NB4 (cell line): ENCODE measurements at regions not wholly inside any gene's neighbourhood (a gene's known extent, or its start where the extent isn't known, plus 50 kb on each side); places are given as distances from the start of the nearest gene placed in this dataset.

Experiments used
- DNase-seq: peaks from one replicate; pipeline ENCODE4 v3.0.0; 2010; ENCODE audit warnings: low read depth
- H3K4me3 ChIP-seq: one replicate; pipeline ENCODE4 v1.5.1; 2011; ENCODE audit warnings: mild to moderate bottlenecking, low read depth, low read length, moderate library complexity
- MYC ChIP-seq: IDR thresholded peaks from 2 replicates; pipeline ENCODE4 v1.6.1; 2011; ENCODE audit warnings: low read depth, low read length
- POLR2A ChIP-seq: IDR thresholded peaks from 2 replicates; pipeline ENCODE4 v1.6.1; 2011; ENCODE audit warnings: mild to moderate bottlenecking; ENCODE audit not compliant: insufficient read length; ENCODE audit errors: extremely low read depth
- TF ChIP-seq, protein P1 (sequence below): IDR thresholded peaks from 2 replicates; pipeline ENCODE4 v1.6.1; 2011; ENCODE audit warnings: low read depth, low read length
- TF ChIP-seq, protein P2 (sequence below): IDR thresholded peaks from one replicate; pipeline ENCODE4 v1.5.1; 2012; ENCODE audit warnings: low read depth, low read length

DNA sequence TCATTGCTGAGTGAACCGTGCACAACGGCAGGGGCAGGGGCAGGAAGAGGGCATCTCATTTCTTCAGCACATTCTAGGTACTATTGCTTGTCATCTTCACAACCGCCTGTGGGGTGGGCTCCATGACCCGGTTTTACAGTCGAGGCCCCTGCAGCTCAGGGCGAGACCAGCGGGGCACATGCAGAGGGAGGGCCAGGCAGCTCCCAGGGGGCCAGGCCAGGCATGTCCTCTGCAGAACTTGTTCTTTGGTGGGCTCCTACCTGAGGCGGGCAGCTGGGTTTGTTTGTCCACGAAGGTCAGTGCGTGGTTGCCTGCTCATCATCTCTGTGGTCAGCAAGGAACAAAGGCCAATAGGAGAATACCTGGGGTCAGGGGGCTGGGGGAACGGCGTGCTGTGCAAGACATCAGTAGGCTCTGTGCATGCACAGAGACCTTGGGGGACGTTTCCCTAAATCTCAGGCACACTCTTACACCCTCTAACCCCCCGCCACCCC, 75.1 kb upstream of the LEP start:
- no peak overlapping the region for H3K4me3 ChIP-seq
- DNase-seq, result no peak
- TF ChIP-seq, protein P1, sequence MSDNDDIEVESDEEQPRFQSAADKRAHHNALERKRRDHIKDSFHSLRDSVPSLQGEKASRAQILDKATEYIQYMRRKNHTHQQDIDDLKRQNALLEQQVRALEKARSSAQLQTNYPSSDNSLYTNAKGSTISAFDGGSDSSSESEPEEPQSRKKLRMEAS, result no peak
- TF ChIP-seq, protein P2, sequence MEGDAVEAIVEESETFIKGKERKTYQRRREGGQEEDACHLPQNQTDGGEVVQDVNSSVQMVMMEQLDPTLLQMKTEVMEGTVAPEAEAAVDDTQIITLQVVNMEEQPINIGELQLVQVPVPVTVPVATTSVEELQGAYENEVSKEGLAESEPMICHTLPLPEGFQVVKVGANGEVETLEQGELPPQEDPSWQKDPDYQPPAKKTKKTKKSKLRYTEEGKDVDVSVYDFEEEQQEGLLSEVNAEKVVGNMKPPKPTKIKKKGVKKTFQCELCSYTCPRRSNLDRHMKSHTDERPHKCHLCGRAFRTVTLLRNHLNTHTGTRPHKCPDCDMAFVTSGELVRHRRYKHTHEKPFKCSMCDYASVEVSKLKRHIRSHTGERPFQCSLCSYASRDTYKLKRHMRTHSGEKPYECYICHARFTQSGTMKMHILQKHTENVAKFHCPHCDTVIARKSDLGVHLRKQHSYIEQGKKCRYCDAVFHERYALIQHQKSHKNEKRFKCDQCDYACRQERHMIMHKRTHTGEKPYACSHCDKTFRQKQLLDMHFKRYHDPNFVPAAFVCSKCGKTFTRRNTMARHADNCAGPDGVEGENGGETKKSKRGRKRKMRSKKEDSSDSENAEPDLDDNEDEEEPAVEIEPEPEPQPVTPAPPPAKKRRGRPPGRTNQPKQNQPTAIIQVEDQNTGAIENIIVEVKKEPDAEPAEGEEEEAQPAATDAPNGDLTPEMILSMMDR, result no peak
- TF ChIP-seq POLR2A (no peak), MYC (no peak)

DNA sequence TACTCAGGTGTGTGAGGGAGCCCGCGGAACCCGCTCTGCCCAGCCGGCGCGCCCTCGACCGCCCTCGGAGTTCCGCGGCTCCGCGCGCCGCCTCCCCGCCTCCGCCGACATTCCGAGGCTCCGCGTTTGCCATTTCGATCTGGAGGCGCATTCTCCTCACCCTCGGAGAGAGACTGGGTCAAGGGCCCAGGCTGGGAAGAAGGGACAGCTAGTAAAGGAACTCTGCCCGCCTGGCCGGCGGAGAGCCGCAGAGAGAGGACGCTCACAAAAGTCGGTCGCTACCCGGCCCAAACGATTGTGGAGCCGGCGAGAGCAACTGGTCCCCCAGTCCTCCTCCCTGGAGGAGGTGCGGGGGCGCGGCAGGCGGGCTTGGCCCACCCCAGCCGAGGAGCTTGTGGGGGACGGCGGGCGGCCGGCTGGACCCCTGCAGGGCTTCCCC, 74.5 kb upstream of the LEP start:
- DNase-seq, result no peak
- H3K4me3 ChIP-seq, result no peak overlapping the region
- TF ChIP-seq, protein P2, result no peak
- TF ChIP-seq POLR2A (no peak), MYC (no peak)
- TF ChIP-seq, protein P1, result no peak

DNA sequence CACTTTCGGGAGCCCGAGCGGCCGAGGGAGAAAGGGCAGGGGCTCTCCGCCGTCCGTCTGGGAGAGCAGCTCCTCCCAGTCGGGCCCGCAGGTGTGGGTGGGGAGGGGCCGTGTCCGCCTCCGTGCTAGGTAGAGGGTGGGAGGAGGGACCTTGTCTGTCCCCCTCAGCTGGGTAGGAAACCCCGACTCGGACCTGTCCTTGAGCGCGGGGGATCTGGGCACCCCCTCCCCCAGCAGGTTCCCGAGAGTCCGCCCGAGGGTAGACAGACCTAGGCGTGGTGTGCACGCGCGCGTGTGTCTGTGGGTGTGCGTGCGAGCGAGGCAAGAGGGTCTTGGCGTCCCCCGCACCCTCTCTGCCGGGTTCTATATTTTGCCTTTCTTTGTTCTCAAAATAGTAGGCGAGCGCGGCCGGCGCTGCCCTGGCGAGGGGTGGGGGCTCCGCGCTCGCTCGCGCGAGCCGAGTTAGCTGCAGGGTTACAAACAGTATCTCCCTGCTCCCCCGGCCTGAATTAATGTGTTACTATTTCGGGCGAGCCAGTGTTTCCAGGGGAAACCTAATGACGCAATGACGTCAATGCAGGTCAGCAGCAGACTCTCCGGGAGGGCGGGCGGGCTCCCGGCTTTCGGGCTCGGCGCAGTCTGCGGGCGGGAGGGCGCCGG, 73.9 kb upstream of the LEP start:
- no peak overlapping the region for H3K4me3 ChIP-seq
- DNase-seq, result peak; percentile 51
- no peak for TF ChIP-seq MYC
- TF ChIP-seq, protein P2, result no peak

DNA sequence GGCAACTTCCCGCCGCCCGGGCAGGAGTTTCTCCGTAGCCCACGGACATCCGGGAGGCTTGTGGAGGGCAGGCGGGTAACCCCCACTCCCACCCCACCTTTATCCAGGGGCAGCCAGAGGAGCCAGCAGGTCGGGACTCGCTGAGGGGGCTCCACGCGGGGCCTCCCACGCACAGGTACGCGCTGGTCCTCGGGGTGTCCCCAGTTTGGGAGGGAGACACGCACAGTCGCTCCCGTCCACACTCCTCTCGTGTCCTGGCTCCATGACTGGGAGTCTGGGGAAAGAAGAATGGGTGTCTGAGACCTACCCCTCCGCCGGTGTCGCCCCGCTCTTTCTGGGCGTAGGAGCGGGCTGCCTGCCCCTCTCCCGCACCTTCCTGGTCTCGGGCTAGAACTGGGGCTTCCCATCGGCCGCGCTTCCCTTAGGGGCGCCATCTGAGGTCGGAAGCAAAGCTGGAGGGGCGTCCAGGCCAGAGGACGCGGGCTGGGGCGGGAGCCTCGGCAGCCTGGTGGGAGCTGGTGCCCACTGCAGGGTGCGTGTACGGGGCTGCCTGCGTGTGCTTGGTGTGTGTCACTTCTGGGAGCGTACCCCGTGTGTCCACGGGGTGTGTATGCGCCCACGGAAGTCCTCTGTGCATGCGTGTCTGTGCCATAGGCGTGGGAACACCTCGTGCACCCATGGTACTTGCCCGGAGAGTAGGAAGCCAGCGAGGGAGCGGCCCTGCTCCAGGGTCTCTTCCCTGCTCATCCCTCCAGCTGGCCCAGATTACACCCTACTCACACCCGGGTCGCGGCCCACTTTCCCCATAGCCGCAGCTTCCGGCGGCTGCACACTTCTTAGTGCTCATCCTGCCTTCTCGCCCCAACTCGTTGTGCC, 73.0 kb upstream of the LEP start:
- no peak overlapping the region for H3K4me3 ChIP-seq
- DNase-seq, result no peak
- TF ChIP-seq, protein P1, result no peak
- TF ChIP-seq MYC, result no peak
- TF ChIP-seq, protein P2, result no peak
- TF ChIP-seq POLR2A, result no peak

DNA sequence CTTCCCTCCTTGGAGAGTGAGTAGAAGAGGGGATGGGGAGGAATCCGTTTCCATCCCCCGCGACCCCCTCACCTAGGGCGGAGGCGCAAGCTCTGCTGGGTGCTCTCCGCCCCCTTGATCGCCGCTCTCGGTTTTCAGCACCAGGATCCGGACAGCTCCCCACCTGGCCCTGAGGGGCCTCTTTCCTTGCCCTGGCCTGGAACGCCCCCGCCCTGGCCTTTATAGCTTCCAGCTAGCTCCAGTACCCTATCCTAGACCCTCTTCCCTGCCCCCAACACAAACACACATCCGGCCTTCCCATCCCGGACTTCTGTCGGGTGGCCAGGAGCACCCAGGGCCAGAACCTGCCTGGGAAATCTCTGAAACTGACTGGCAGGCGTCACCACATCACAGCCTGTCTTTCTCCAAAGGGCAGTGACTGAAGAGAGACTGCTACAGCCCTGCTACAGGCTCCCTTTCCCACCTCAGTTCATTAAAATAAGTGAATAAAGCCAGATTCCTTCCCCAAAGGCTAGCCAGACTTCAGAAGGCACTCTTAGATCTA, 72.3 kb upstream of the LEP start:
- TF ChIP-seq, protein P2, result no peak
- TF ChIP-seq MYC, result no peak
- no peak for TF ChIP-seq POLR2A
- TF ChIP-seq, protein P1, result no peak
- no peak overlapping the region for H3K4me3 ChIP-seq

More for the DNA sequence above, 72.3 kb upstream of the LEP start:
- no peak for DNase-seq
